ENCODE measurements at regions not wholly inside any gene's neighbourhood (a gene's known extent, or its start where the extent isn't known, plus 50 kb on each side); places are given as distances from the start of the nearest gene placed in this dataset.
A peak's percentile ranks its signal among the peaks of the same experiment; 100 is the strongest.
"Not testable (repeated sequence)": the region's sequence is repeated elsewhere in the genome, so short reads cannot be mapped to it uniquely, and the experiment has no call there.

DNA sequence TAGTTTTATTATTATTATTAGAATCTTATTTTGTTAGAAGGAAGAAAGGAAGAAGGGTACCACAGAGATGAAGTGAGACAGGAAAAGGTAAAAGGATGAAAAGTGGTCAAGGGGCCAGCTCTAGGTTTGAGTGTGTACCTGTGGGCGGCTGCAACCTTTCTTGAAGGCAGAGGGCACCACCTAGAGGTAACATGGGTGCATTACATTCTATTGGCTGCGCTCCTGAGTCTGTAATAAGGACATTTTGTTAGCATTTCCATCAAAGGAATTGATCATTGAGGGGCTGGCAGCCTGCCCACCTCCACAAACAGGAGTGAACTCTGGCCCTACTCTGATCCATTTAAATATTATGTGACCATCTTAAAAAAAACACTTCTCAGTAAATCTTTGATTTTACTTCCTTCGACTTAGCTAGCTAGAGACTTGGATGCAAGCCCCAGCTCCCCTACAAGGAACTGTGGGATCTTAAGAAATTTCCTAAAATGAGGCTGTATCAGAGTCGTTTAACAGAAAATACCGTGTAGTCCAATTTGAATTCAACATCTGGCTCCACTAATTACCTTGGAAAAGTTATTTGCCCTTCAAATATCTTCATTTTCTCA, 610.4 kb downstream of the IPMK start:
- H2AFZ ChIP-seq: no peak overlapping the region
- no peaks in the 10 kb centered on the region for H3K9me3 ChIP-seq (ENCODE audit: control insufficient read depth, low read length)
- no peaks in the 10 kb centered on the region for H3K79me2 ChIP-seq
- H3K4me3 ChIP-seq (ENCODE audit: low read depth, low read length): no peak overlapping the region
- TF ChIP-seq, protein P1, sequence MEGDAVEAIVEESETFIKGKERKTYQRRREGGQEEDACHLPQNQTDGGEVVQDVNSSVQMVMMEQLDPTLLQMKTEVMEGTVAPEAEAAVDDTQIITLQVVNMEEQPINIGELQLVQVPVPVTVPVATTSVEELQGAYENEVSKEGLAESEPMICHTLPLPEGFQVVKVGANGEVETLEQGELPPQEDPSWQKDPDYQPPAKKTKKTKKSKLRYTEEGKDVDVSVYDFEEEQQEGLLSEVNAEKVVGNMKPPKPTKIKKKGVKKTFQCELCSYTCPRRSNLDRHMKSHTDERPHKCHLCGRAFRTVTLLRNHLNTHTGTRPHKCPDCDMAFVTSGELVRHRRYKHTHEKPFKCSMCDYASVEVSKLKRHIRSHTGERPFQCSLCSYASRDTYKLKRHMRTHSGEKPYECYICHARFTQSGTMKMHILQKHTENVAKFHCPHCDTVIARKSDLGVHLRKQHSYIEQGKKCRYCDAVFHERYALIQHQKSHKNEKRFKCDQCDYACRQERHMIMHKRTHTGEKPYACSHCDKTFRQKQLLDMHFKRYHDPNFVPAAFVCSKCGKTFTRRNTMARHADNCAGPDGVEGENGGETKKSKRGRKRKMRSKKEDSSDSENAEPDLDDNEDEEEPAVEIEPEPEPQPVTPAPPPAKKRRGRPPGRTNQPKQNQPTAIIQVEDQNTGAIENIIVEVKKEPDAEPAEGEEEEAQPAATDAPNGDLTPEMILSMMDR (IDR thresholded peaks at IDR 0.05): peak; percentile 30
- no peaks in the 10 kb centered on the region for H3K27me3 ChIP-seq (ENCODE audit: control insufficient read depth, insufficient read depth, low read length)
- no peak overlapping the region for H3K27ac ChIP-seq
- H3K9ac ChIP-seq: no peak overlapping the region
- H3K4me2 ChIP-seq (ENCODE audit: low read length): no peak overlapping the region
- H3K36me3 ChIP-seq (ENCODE audit: control insufficient read depth, insufficient read depth, low read length): no peaks in the 10 kb centered on the region
- no peaks in the 10 kb centered on the region for H3K4me1 ChIP-seq

DNA sequence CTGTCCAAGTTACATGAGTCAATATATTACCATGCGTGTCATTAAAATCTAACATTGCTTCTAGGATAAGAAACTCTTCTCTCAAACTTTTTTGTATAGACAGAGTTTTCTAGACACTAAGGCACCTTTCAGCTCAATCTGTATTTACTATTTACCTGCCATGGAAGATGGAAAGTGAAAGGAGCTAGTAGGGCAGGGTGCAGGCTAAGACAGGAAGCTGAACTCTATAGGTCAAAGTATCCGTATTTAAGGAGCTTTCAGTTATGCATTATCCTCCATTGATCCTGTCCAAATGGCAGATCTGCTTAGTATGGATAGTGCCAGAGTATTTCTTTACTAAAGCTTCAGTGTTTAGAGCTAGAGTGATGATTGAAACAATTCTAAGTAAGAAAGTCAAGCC, 612.8 kb downstream of the IPMK start:
- Histone ChIP-seq H3K4me3 (ENCODE audit: low read depth, low read length) (no peak overlapping the region), H3K27me3 (ENCODE audit: control insufficient read depth, insufficient read depth, low read length) (no peaks in the 10 kb centered on the region), H3K9ac (no peak overlapping the region), H3K9me3 (ENCODE audit: control insufficient read depth, low read length) (no peaks in the 10 kb centered on the region), H3K4me2 (ENCODE audit: low read length) (no peak overlapping the region), H2AFZ (no peak overlapping the region), H3K79me2 (no peaks in the 10 kb centered on the region), H3K36me3 (ENCODE audit: control insufficient read depth, insufficient read depth, low read length) (no peaks in the 10 kb centered on the region), H3K4me1 (no peaks in the 10 kb centered on the region), H3K27ac (no peak overlapping the region)
- TF ChIP-seq, protein P1 (IDR thresholded peaks at IDR 0.05): no peak

DNA sequence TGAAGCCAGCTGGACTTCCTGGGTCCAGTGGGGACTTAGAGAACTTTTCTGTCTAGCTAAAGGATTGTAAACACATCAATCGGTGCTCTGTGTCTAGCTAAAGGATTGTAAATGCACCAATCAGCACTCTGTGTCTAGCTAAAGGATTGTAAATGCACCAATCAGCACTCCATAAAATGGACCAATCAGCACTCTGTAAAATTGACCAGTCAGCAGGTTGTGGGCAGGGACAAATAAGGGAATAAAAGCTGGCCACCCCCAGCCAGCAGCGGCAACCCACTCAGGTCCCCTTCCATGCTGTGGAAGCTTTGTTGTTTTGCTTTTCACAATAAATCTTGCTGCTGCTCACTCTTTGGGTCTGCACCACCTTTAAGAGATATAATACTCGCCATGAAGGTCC, 622.6 kb downstream of the IPMK start:
- not testable (repeated sequence) for H3K9ac ChIP-seq; H3K4me1 ChIP-seq; H3K27me3 ChIP-seq (ENCODE audit: control insufficient read depth, insufficient read depth, low read length); H3K4me3 ChIP-seq (ENCODE audit: low read depth, low read length); H3K27ac ChIP-seq; H3K79me2 ChIP-seq; H3K4me2 ChIP-seq (ENCODE audit: low read length); H3K9me3 ChIP-seq (ENCODE audit: control insufficient read depth, low read length); H3K36me3 ChIP-seq (ENCODE audit: control insufficient read depth, insufficient read depth, low read length); H2AFZ ChIP-seq

DNA sequence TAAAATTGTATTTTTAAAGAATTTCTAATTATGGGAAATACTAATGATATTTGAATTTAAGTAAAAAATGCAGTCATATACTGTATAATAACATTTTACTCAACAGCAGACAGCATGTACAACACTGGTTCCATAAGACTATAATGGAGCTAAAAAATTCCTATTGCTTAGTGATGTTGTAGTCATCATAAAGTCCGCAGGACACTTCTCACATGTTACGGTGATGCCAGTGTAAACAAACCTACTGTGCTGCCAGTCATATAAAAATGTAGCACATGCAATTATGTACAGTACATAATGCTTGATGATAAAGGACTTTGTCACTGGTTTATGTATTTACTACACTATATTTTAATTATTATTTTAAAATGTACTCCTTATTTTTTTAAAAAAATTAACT, 629.3 kb downstream of the IPMK start:
- Histone ChIP-seq H3K27ac (no peak overlapping the region), H3K9me3 (ENCODE audit: control insufficient read depth, low read length) (no peaks in the 10 kb centered on the region), H3K4me1 (no peaks in the 10 kb centered on the region), H3K4me3 (ENCODE audit: low read depth, low read length) (no peak overlapping the region), H3K36me3 (ENCODE audit: control insufficient read depth, insufficient read depth, low read length) (no peaks in the 10 kb centered on the region), H3K4me2 (ENCODE audit: low read length) (no peak overlapping the region), H3K27me3 (ENCODE audit: control insufficient read depth, insufficient read depth, low read length) (no peaks in the 10 kb centered on the region), H2AFZ (no peak overlapping the region), H3K9ac (no peak overlapping the region), H3K79me2 (no peaks in the 10 kb centered on the region)
- TF ChIP-seq, protein P1 (IDR thresholded peaks at IDR 0.05): no peak

DNA sequence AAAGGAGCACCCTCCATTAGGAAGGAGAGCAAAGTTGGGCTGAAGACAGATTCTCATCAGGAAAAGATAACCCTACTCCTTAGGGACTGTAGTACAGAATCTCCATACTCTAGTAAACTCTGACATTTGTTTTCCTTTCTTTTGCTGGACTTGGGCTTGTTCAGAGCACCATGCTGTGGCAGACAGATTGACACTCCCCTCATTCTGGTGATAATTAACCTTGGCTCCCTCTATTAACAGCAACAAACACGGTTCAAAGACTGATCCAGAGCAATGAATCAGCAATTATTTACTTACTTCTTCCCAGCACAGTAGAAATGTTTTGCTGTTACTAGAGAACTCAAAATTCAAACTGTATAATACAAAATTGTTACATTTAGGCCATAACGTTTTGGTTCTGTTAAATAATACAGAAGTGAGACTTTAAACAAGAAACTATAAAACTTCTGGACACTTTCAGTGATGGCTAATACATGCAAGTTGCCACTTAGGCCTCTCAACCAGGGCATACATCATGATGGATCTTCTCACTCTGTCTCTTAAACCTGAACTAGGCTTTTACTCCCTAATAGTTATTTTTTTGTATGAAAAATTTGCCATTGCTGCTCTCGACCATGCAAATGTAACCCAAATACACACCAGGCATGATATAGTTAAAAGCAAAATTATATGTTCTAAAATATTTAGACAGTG, 639.0 kb downstream of the IPMK start:
- H3K9me3 ChIP-seq (ENCODE audit: control insufficient read depth, low read length): no peaks in the 10 kb centered on the region
- TF ChIP-seq, protein P1 (IDR thresholded peaks at IDR 0.05): no peak
- H3K27me3 ChIP-seq (ENCODE audit: control insufficient read depth, insufficient read depth, low read length): no peaks in the 10 kb centered on the region
- H3K27ac ChIP-seq: no peak overlapping the region
- H3K9ac ChIP-seq: no peak overlapping the region
- no peak overlapping the region for H3K4me3 ChIP-seq (ENCODE audit: low read depth, low read length)
- no peaks in the 10 kb centered on the region for H3K79me2 ChIP-seq
- no peaks in the 10 kb centered on the region for H3K4me1 ChIP-seq
- H2AFZ ChIP-seq: no peak overlapping the region
- H3K36me3 ChIP-seq (ENCODE audit: control insufficient read depth, insufficient read depth, low read length): no peaks in the 10 kb centered on the region
- no peak overlapping the region for H3K4me2 ChIP-seq (ENCODE audit: low read length)

Data from parathyroid adenoma (tissue), 2 donors.